IMR-90 (cell line): ENCODE measurements at regions not wholly inside any gene's neighbourhood (a gene's known extent, or its start where the extent isn't known, plus 50 kb on each side); places are given as distances from the start of the nearest gene placed in this dataset.

Experiments used
- ATAC-seq: fragments of 200-7000 bp; cut with Tn5 transposase; 2 replicates; pipeline ENCODE4 v1.9.1; 2020; ENCODE audit warnings: low read depth, mild to moderate bottlenecking, moderate library complexity
- BruUV-seq: library from RNA; stranded (reverse); fragments of 400-500 nt; replicated peaks from 2 replicates; lab custom pipeline; 2021; lab: Mats Ljungman, UMichigan
- CTCF ChIA-PET: fragments of 300-600 bp; formaldehyde crosslinking; extraction: SDS; loops from one replicate; lab custom pipeline; 2021; ENCODE audit warnings: antibody characterized with exemption; lab: Yijun Ruan, JAX
- POLR2A ChIA-PET: fragments of 300-600 bp; sonication (Branson Sonifier 250); formaldehyde crosslinking; loops from one replicate; lab custom pipeline; 2022; ENCODE audit warnings: antibody characterized with exemption; ENCODE audit not compliant: unreplicated experiment; lab: Charles Lee
- DNase-seq: peaks from one replicate; pipeline ENCODE4 v3.0.0; 2013
- H2AFZ ChIP-seq: replicated peaks from 2 replicates; pipeline ENCODE3; 2013; ENCODE audit warnings: low read length, mild to moderate bottlenecking; ENCODE audit not compliant: poor library complexity
- H2AK5ac ChIP-seq: 2 replicates; pipeline ENCODE4 v1.6.1; 2013; ENCODE audit warnings: low read depth, low read length, inconsistent platforms
- H2AK9ac ChIP-seq: replicated peaks from 2 replicates; pipeline ENCODE3; 2013; ENCODE audit warnings: mild to moderate bottlenecking, low read depth, low read length, moderate library complexity; ENCODE audit not compliant: poor library complexity
- H2BK120ac ChIP-seq: 2 replicates; pipeline ENCODE4 v1.6.1; 2013; ENCODE audit warnings: low read depth, low read length, inconsistent platforms
- H2BK15ac ChIP-seq: 3 replicates; pipeline ENCODE4 v1.6.1; 2013; ENCODE audit warnings: low read depth, low read length, inconsistent platforms
- H2BK20ac ChIP-seq: 2 replicates; pipeline ENCODE4 v1.6.1; 2013; ENCODE audit warnings: low read depth, mild to moderate bottlenecking, inconsistent platforms, low read length, moderate library complexity
- H2BK5ac ChIP-seq: 2 replicates; pipeline ENCODE4 v1.6.1; 2013; ENCODE audit warnings: mild to moderate bottlenecking, low read depth, low read length, inconsistent platforms; ENCODE audit not compliant: poor library complexity, severe bottlenecking
- H3K14ac ChIP-seq: replicated peaks from 2 replicates; pipeline ENCODE4 v1.6.1; 2013; ENCODE audit warnings: low read depth, low read length, inconsistent platforms
- H3K18ac ChIP-seq: 2 replicates; pipeline ENCODE4 v1.6.1; 2013; ENCODE audit warnings: low read depth, low read length, control low read depth
- H3K23ac ChIP-seq: 2 replicates; pipeline ENCODE4 v1.6.1; 2013; ENCODE audit warnings: low read depth, low read length, inconsistent platforms
- H3K27ac ChIP-seq: 2 replicates; pipeline ENCODE4 v1.5.1; 2013; ENCODE audit warnings: mild to moderate bottlenecking, control low read depth, low read length; ENCODE audit not compliant: insufficient read depth
- H3K27me3 ChIP-seq: 2 replicates; pipeline ENCODE4 v1.6.1; 2013; ENCODE audit warnings: low read length; ENCODE audit not compliant: control insufficient read depth, insufficient read depth
- H3K36me3 ChIP-seq: 2 replicates; pipeline ENCODE4 v1.6.1; 2013; ENCODE audit warnings: low read length, mixed read lengths; ENCODE audit not compliant: control insufficient read depth, insufficient read depth
- H3K4ac ChIP-seq: 2 replicates; pipeline ENCODE4 v1.6.1; 2013; ENCODE audit warnings: low read depth, low read length, inconsistent platforms
- H3K4me1 ChIP-seq: 2 replicates; pipeline ENCODE4 v1.6.1; 2013; ENCODE audit warnings: low read length, mixed read lengths; ENCODE audit not compliant: control insufficient read depth, insufficient read depth
- H3K4me2 ChIP-seq: 2 replicates; pipeline ENCODE4 v1.6.1; 2013; ENCODE audit warnings: low read depth, mild to moderate bottlenecking, control low read depth, low read length, moderate library complexity
- H3K4me3 ChIP-seq: 2 replicates; pipeline ENCODE4 v1.5.1; 2013; ENCODE audit warnings: low read depth, mild to moderate bottlenecking, control low read depth, low read length, moderate library complexity; ENCODE audit not compliant: insufficient read depth
- H3K56ac ChIP-seq: 2 replicates; pipeline ENCODE4 v1.6.1; 2013; ENCODE audit warnings: low read length, inconsistent platforms; ENCODE audit not compliant: insufficient read depth; ENCODE audit errors: extremely low read depth
- H3K79me1 ChIP-seq, 2 experiments: 2 replicates each; pipeline ENCODE4 v1.6.1; 2013; ENCODE audit warnings: low read length in 2 of 2, inconsistent platforms in 1 of 2, low read depth in 1 of 2
- H3K9ac ChIP-seq: 2 replicates; pipeline ENCODE4 v1.6.1; 2013; ENCODE audit warnings: low read depth, low read length, control low read depth
- H3K9me1 ChIP-seq: 2 replicates; pipeline ENCODE4 v1.6.1; 2013; ENCODE audit warnings: low read length, inconsistent platforms; ENCODE audit not compliant: insufficient read depth
- H3K9me3 ChIP-seq: 2 replicates; pipeline ENCODE4 v1.6.1; 2013; ENCODE audit warnings: low read length; ENCODE audit not compliant: control insufficient read depth, insufficient read depth
- H4K20me1 ChIP-seq: 2 replicates; pipeline ENCODE4 v1.6.1; 2013; ENCODE audit warnings: low read length, inconsistent platforms; ENCODE audit not compliant: insufficient read depth
- H4K5ac ChIP-seq: 2 replicates; pipeline ENCODE4 v1.6.1; 2013; ENCODE audit warnings: mild to moderate bottlenecking, low read depth, low read length, control low read depth
- H4K8ac ChIP-seq, 2 experiments: 2 replicates each; pipeline ENCODE4 v1.6.1; 2013; ENCODE audit warnings: low read depth in 2 of 2, low read length in 2 of 2, control low read depth in 1 of 2, inconsistent platforms in 1 of 2
- H4K91ac ChIP-seq: 2 replicates; pipeline ENCODE4 v1.6.1; 2013; ENCODE audit warnings: low read depth, low read length, inconsistent platforms; ENCODE audit not compliant: insufficient read depth
- BHLHE40 ChIP-seq: fragments of 150-350 bp; IDR thresholded peaks from 2 replicates; pipeline ENCODE4 v1.6.1; 2016; ENCODE audit warnings: mild to moderate bottlenecking, low read depth, low read length
- CEBPB ChIP-seq: IDR thresholded peaks from 2 replicates; pipeline ENCODE4 v1.6.1; 2012; ENCODE audit warnings: low read depth, low read length, improper control_type of control experiment
- CHD1 ChIP-seq: IDR thresholded peaks from 2 replicates; pipeline ENCODE4 v1.6.1; 2012; ENCODE audit warnings: low read depth, low read length, improper control_type of control experiment
- FOS ChIP-seq: fragments of 150-350 bp; IDR thresholded peaks from 2 replicates; pipeline ENCODE4 v1.6.1; 2016; ENCODE audit warnings: low read depth, low read length
- MAFK ChIP-seq: IDR thresholded peaks from 2 replicates; pipeline ENCODE4 v1.6.1; 2012; ENCODE audit warnings: low read depth, low read length, improper control_type of control experiment
- MAZ ChIP-seq: IDR thresholded peaks from 2 replicates; pipeline ENCODE4 v1.6.1; 2012; ENCODE audit warnings: low read depth, mild to moderate bottlenecking, low read length, improper control_type of control experiment, moderate library complexity, borderline replicate concordance
- MXI1 ChIP-seq: IDR thresholded peaks from 2 replicates; pipeline ENCODE4 v1.6.1; 2012; ENCODE audit warnings: low read depth, mild to moderate bottlenecking, low read length, moderate library complexity, borderline replicate concordance
- NFE2L2 ChIP-seq: fragments of 150-350 bp; IDR thresholded peaks from 2 replicates; pipeline ENCODE4 v1.6.1; 2016; ENCODE audit warnings: low read depth, mild to moderate bottlenecking, low read length
- POLR2A ChIP-seq: IDR thresholded peaks from 2 replicates; pipeline ENCODE4 v1.6.1; 2012; ENCODE audit warnings: mild to moderate bottlenecking, low read depth, low read length
- RAD21 ChIP-seq: IDR thresholded peaks from 2 replicates; pipeline ENCODE4 v1.6.1; 2012; ENCODE audit warnings: low read length, improper control_type of control experiment
- RFX5 ChIP-seq: IDR thresholded peaks from 2 replicates; pipeline ENCODE4 v1.8.0; 2012; ENCODE audit warnings: low read depth, mild to moderate bottlenecking, low read length, moderate library complexity
- SMC3 ChIP-seq: fragments of 150-350 bp; IDR thresholded peaks from 2 replicates; pipeline ENCODE4 v1.6.1; 2016; ENCODE audit warnings: low read depth, mild to moderate bottlenecking, antibody characterized with exemption, low read length, moderate library complexity
- USF2 ChIP-seq: fragments of 150-350 bp; IDR thresholded peaks from 2 replicates; pipeline ENCODE4 v1.6.1; 2017; ENCODE audit warnings: mild to moderate bottlenecking, antibody characterized with exemption, low read length, low read depth
- dilution Hi-C: fragments of 300-500 bp; cut with HindIII; formaldehyde crosslinking; loops from one replicate; pipeline ENCODE4 v1.14.3; 2018; ENCODE audit warnings: low sequenced_read_pairs; ENCODE audit not compliant: unreplicated experiment
- in situ Hi-C: fragments of 300-500 bp; cut with MboI; formaldehyde crosslinking; loops from 3 replicates; pipeline ENCODE4 v1.14.3; 2019; ENCODE audit warnings: low sequenced_read_pairs, inconsistent platforms, mixed read lengths
- intact Hi-C: fragments of 100-400 bp; cut with micrococcal nuclease; formaldehyde crosslinking; loops from 2 replicates; pipeline ENCODE4 v1.10.0; 2022

- no peak overlapping the region for H3K14ac ChIP-seq
- H3K9me3 ChIP-seq = peaks cover 2% of the 10 kb centered on the region; the same call in 1 of the 2 replicates
- H2BK5ac ChIP-seq = no peak overlapping the region
- H3K27ac ChIP-seq = no peak overlapping the region
- no peaks in the 10 kb centered on the region for H3K4me1 ChIP-seq
- H4K8ac ChIP-seq = no peak overlapping the region
- no peaks in the 10 kb centered on the region for H3K79me1 ChIP-seq
- ChIA-PET POLR2A (no interaction called here), CTCF (no interaction called here)
- H3K18ac ChIP-seq = no peak overlapping the region
- BruUV-seq = no TSS peak
- no peak overlapping the region for H3K4me2 ChIP-seq
- no peaks in the 10 kb centered on the region for H4K20me1 ChIP-seq
- no peak overlapping the region for H2AFZ ChIP-seq
- H3K9ac ChIP-seq = no peak overlapping the region
- no peak overlapping the region for H4K91ac ChIP-seq
- H3K56ac ChIP-seq = no peak overlapping the region
- no peak overlapping the region for H4K5ac ChIP-seq
- H3K27me3 ChIP-seq = no peaks in the 10 kb centered on the region
- no peak overlapping the region for H2BK120ac ChIP-seq
- no peaks in the 10 kb centered on the region for H3K36me3 ChIP-seq
- TF ChIP-seq SMC3 (no peak), NFE2L2 (no peak), MAFK (no peak), RFX5 (no peak), RAD21 (no peak), POLR2A (no peak), BHLHE40 (no peak), FOS (no peak), MXI1 (no peak), MAZ (no peak), USF2 (no peak), CHD1 (no peak), CEBPB (no peak)
- DNase-seq = no peak
- dilution Hi-C loops (no loop called here), in situ Hi-C loops (no loop called here), intact Hi-C loops (no loop called here)
- no peak for ATAC-seq
- H3K23ac ChIP-seq = no peak overlapping the region
- H3K9me1 ChIP-seq = no peaks in the 10 kb centered on the region
- no peak overlapping the region for H2AK9ac ChIP-seq
- no peak overlapping the region for H3K4me3 ChIP-seq
- H3K4ac ChIP-seq = no peak overlapping the region
- no peak overlapping the region for H2BK20ac ChIP-seq
- no peak overlapping the region for H2AK5ac ChIP-seq
- no peak overlapping the region for H2BK15ac ChIP-seq
Measured at GRCh38 chr3:68535782-68536181, 396.6 kb downstream of the TAFA4 start.
